K562 (cell line): ENCODE measurements at regions not wholly inside any gene's neighbourhood (a gene's known extent, or its start where the extent isn't known, plus 50 kb on each side); places are given as distances from the start of the nearest gene placed in this dataset.

Experiments
- ATAC-seq: fragments of 200-7000 bp; cut with Tn5 transposase; 3 replicates; pipeline ENCODE4 v1.9.1; 2020; ENCODE audit warnings: moderate library complexity
- BruUV-seq: library from RNA; stranded (reverse); fragments of 400-500 nt; replicated peaks from 2 replicates; lab custom pipeline; 2021; lab: Mats Ljungman, UMichigan
- CTCF ChIA-PET: fragments of 300-600 bp; formaldehyde crosslinking; extraction: SDS; loops from one replicate; lab custom pipeline; 2021; ENCODE audit warnings: low intra/inter-chr PET ratio; lab: Yijun Ruan, JAX
- POLR2A ChIA-PET: fragments of 300-600, 350-650 bp; sonication (Branson Sonifier 250); formaldehyde crosslinking; extraction: SDS; loops from one replicate; lab custom pipeline; 2021; ENCODE audit warnings: antibody characterized with exemption, inconsistent platforms; lab: Yijun Ruan, JAX
- DNase-seq, 4 experiments: peaks; one replicate each; pipeline versions ENCODE4 v3.0.0 to v3.0.0-alpha.2; 2011 to 2018; ENCODE audit warnings: low spot score in 3 of 4, mixed read lengths in 3 of 4; ENCODE audit errors: extremely low read depth in 1 of 4
- FAIRE-seq: peaks from 2 replicates; lab custom pipeline; 2011; peaks lifted over from hg19 to GRCh38; lab: Jason Lieb, UNC
- H2AFZ ChIP-seq: 2 replicates; pipeline ENCODE4 v1.6.0; 2011; ENCODE audit warnings: low read depth, low read length, control low read depth, inconsistent platforms
- H3K27ac ChIP-seq: fragments of 200-600 bp; 3 replicates; pipeline ENCODE4 v1.8.0; 2011; ENCODE audit warnings: low read depth, mild to moderate bottlenecking, control low read depth, inconsistent platforms, low read length, moderate library complexity, mixed read lengths; ENCODE audit errors: extremely low read depth
- H3K27me3 ChIP-seq, 2 experiments: fragments of 300-600 bp in 1 of 2; 2 replicates in 1 of 2; 3 replicates in 1 of 2; pipeline versions ENCODE4 v1.6.0 to v1.8.0; 2011; ENCODE audit warnings: inconsistent platforms in 2 of 2, low read length in 2 of 2, mild to moderate bottlenecking in 1 of 2, mixed read lengths in 1 of 2, moderate library complexity in 1 of 2; ENCODE audit not compliant: control insufficient read depth in 2 of 2, insufficient read depth in 2 of 2
- H3K36me3 ChIP-seq: fragments of 300-600 bp; 3 replicates; pipeline ENCODE4 v1.8.0; 2011; ENCODE audit warnings: mild to moderate bottlenecking, low read length, inconsistent platforms; ENCODE audit not compliant: control insufficient read depth, insufficient read depth
- H3K4me1 ChIP-seq, 2 experiments: fragments of 200-600 bp in 1 of 2; replicated peaks in 1 of 2; 2 replicates in 1 of 2; 3 replicates in 1 of 2; pipeline versions ENCODE4 v1.5.1 to v1.8.0; 2011; ENCODE audit warnings: inconsistent platforms in 2 of 2, low read length in 2 of 2, mild to moderate bottlenecking in 1 of 2, mixed read lengths in 1 of 2, moderate library complexity in 1 of 2; ENCODE audit not compliant: control insufficient read depth in 2 of 2, insufficient read depth in 2 of 2
- H3K4me2 ChIP-seq: 2 replicates; pipeline ENCODE4 v1.6.1; 2011; ENCODE audit warnings: low read length, control low read depth, inconsistent platforms, mixed read lengths; ENCODE audit not compliant: insufficient read depth
- H3K4me3 ChIP-seq: fragments of 200-600 bp; sonication (generic), shearing (Covaris generic); 2 replicates; pipeline ENCODE4 v1.5.1; 2016; ENCODE audit warnings: control low read depth, inconsistent platforms
- H3K79me2 ChIP-seq: fragments of 200-600 bp; 3 replicates; pipeline ENCODE4 v1.8.0; 2011; ENCODE audit warnings: low read length, inconsistent platforms; ENCODE audit not compliant: control insufficient read depth, insufficient read depth
- H3K9ac ChIP-seq, 2 experiments: 2 replicates each; pipeline versions ENCODE4 v1.6.0 to v1.6.1; 2011; ENCODE audit warnings: low read depth in 2 of 2, low read length in 2 of 2, control low read depth in 1 of 2, inconsistent platforms in 1 of 2, mild to moderate bottlenecking in 1 of 2, mixed read lengths in 1 of 2; ENCODE audit not compliant: insufficient read depth in 1 of 2
- H3K9me1 ChIP-seq: one replicate; pipeline ENCODE4 v1.6.0; 2011; ENCODE audit warnings: inconsistent platforms, mild to moderate bottlenecking, low read length, moderate library complexity; ENCODE audit not compliant: control insufficient read depth, insufficient read depth
- H3K9me3 ChIP-seq: replicated peaks from 2 replicates; pipeline ENCODE4 v1.5.1; 2011; ENCODE audit warnings: low read depth, low read length, inconsistent platforms; ENCODE audit not compliant: control insufficient read depth, insufficient read depth
- H4K20me1 ChIP-seq: replicated peaks from 2 replicates; pipeline ENCODE4 v1.6.1; 2011; ENCODE audit warnings: low read length, inconsistent platforms, mixed read lengths; ENCODE audit not compliant: control insufficient read depth, insufficient read depth
- CCAR2 ChIP-seq: fragments of 200-400 bp; formaldehyde crosslinking; IDR thresholded peaks from 2 replicates; pipeline ENCODE4 v1.6.1; 2017; ENCODE audit warnings: mild to moderate bottlenecking, low read depth, low read length
- ETV5 ChIP-seq: sonication (generic); formaldehyde crosslinking; IDR thresholded peaks from 2 replicates; pipeline ENCODE4 v1.4.0; 2020; ENCODE audit warnings: low read depth, mild to moderate bottlenecking, missing genetic modification reagents
- NCOR1 ChIP-seq: fragments of 450-650 bp; IDR thresholded peaks from 2 replicates; pipeline ENCODE4 v1.6.1; 2016; ENCODE audit warnings: mild to moderate bottlenecking, moderate library complexity
- ZNF318 ChIP-seq, 2 experiments: fragments of 450-650 bp; IDR thresholded peaks; 2 replicates each; pipeline ENCODE4 v1.6.1; 2016; ENCODE audit warnings: mild to moderate bottlenecking in 2 of 2, borderline replicate concordance in 1 of 2, low read depth in 1 of 2, moderate library complexity in 1 of 2
- ZNF431 ChIP-seq: sonication (generic); formaldehyde crosslinking; IDR thresholded peaks from 2 replicates; pipeline ENCODE4 v1.8.0; 2022; ENCODE audit warnings: mild to moderate bottlenecking, missing genetic modification reagents
- ZZZ3 ChIP-seq: fragments of 450-650 bp; IDR thresholded peaks from 2 replicates; pipeline ENCODE4 v1.6.1; 2016; ENCODE audit warnings: antibody characterized with exemption, mild to moderate bottlenecking, moderate library complexity
- WGBS: fragments of 100-300 bp; shearing (Covaris generic); methylation state at CpG from one replicate; pipeline ENCODE4 v1.1.6; 2016; ENCODE audit warnings: low coverage, mixed read lengths; ENCODE audit not compliant: insufficient coverage; ENCODE audit errors: missing lambda C conversion rate; 5-methylcytosine and 5-hydroxymethylcytosine counted together
- in situ Hi-C: fragments of 300-500 bp; cut with MboI; formaldehyde crosslinking; loops from 4 replicates; pipeline ENCODE4 v1.15.0; 2018; ENCODE audit warnings: inconsistent platforms, mixed read lengths
- intact Hi-C: fragments of 100-400 bp; cut with micrococcal nuclease; formaldehyde crosslinking; loops from 2 replicates; pipeline ENCODE4 v1.14.2; 2022
- TF ChIP-seq, protein P1 (sequence below): fragments of 450-650 bp; formaldehyde crosslinking; IDR thresholded peaks from 2 replicates; pipeline ENCODE4 v1.4.0; 2020; ENCODE audit warnings: mild to moderate bottlenecking, mixed read lengths

- intact Hi-C loops, result no loop called here
- in situ Hi-C loops, result no loop called here
Measured at GRCh38 chr13:106104281-106104901, 431.1 kb downstream of the EFNB2 start.

More at GRCh38 chr13:106104281-106104901, 431.1 kb downstream of the EFNB2 start:
- FAIRE-seq (no peak), ATAC-seq (no peak), DNase-seq (no peak)
- BruUV-seq, result no TSS peak
- Histone ChIP-seq H3K79me2 (no peaks in the 10 kb centered on the region), H3K27ac (no peak overlapping the region), H4K20me1 (no peaks in the 10 kb centered on the region), H3K9me3 (no peaks in the 10 kb centered on the region), H3K9ac (no peak overlapping the region), H3K4me2 (no peak overlapping the region), H3K36me3 (no peaks in the 10 kb centered on the region), H3K9me1 (no peaks in the 10 kb centered on the region), H3K4me1 (no peaks in the 10 kb centered on the region), H3K27me3 (no peaks in the 10 kb centered on the region), H2AFZ (no peak overlapping the region), H3K4me3 (no peak overlapping the region)
- WGBS, result 0% methylated on average over 3 of the region's 3 CpGs
- ChIA-PET POLR2A (no interaction called here), CTCF (no interaction called here)
- TF ChIP-seq ZNF318 (IDR thresholded peaks at IDR 0.05; ENCODE audit: borderline replicate concordance in 1 of 2, low read depth in 1 of 2) (no peak), ZNF431 (CRISPR knock-in tag) (no peak), ZZZ3 (no peak), ETV5 (CRISPR knock-in tag) (no peak), NCOR1 (no peak), CCAR2 (no peak)
- TF ChIP-seq, protein P1, sequence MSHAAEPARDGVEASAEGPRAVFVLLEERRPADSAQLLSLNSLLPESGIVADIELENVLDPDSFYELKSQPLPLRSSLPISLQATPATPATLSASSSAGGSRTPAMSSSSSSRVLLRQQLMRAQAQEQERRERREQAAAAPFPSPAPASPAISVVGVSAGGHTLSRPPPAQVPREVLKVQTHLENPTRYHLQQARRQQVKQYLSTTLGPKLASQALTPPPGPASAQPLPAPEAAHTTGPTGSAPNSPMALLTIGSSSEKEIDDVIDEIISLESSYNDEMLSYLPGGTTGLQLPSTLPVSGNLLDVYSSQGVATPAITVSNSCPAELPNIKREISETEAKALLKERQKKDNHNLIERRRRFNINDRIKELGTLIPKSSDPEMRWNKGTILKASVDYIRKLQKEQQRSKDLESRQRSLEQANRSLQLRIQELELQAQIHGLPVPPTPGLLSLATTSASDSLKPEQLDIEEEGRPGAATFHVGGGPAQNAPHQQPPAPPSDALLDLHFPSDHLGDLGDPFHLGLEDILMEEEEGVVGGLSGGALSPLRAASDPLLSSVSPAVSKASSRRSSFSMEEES (CRISPR knock-in tag), result no peak
